ENCODE measurements at regions not wholly inside any gene's neighbourhood (a gene's known extent, or its start where the extent isn't known, plus 50 kb on each side); places are given as distances from the start of the nearest gene placed in this dataset.

DNA sequence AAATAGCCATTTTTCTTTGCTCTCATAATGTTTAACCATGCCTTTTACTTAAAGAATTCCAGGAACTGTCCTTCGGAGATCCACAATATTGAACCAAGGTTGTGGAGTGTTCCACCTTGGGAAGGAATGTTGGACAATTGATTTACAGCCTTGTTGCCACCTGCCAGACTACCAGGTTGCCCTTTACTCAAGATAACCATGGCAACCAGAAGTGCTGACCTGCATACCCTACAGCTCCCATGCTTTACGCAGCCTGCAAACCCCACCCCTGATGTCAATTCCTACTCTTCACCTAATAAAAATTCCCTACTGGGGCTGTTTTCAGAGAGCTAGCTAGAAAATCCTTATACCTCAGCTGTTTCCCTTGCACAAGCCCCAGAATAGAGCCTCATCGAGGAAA, 151.0 kb upstream of the RXFP2 start:
- no peak for DNase-seq
- Histone ChIP-seq H3K36me3 (no peaks in the 10 kb centered on the region), H3K27ac (no peak overlapping the region), H3K9me3 (peaks cover 0 to 7% (median 0%) of the 10 kb centered on the region in 4 donors), H3K27me3 (no peaks in the 10 kb centered on the region), H3K4me1 (no peaks in the 10 kb centered on the region), H3K4me3 (no peak overlapping the region)
- 57 to 66% methylated on average over 3 of the region's 3 CpGs for WGBS, 2 donors
- ATAC-seq (ENCODE audit: low FRiP score in 2 of 2) = no peak
- TF ChIP-seq, protein P1, sequence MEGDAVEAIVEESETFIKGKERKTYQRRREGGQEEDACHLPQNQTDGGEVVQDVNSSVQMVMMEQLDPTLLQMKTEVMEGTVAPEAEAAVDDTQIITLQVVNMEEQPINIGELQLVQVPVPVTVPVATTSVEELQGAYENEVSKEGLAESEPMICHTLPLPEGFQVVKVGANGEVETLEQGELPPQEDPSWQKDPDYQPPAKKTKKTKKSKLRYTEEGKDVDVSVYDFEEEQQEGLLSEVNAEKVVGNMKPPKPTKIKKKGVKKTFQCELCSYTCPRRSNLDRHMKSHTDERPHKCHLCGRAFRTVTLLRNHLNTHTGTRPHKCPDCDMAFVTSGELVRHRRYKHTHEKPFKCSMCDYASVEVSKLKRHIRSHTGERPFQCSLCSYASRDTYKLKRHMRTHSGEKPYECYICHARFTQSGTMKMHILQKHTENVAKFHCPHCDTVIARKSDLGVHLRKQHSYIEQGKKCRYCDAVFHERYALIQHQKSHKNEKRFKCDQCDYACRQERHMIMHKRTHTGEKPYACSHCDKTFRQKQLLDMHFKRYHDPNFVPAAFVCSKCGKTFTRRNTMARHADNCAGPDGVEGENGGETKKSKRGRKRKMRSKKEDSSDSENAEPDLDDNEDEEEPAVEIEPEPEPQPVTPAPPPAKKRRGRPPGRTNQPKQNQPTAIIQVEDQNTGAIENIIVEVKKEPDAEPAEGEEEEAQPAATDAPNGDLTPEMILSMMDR (IDR thresholded peaks at IDR 0.05) = no peak
- TF ChIP-seq POLR2A (IDR thresholded peaks at IDR 0.05) = no peak

DNA sequence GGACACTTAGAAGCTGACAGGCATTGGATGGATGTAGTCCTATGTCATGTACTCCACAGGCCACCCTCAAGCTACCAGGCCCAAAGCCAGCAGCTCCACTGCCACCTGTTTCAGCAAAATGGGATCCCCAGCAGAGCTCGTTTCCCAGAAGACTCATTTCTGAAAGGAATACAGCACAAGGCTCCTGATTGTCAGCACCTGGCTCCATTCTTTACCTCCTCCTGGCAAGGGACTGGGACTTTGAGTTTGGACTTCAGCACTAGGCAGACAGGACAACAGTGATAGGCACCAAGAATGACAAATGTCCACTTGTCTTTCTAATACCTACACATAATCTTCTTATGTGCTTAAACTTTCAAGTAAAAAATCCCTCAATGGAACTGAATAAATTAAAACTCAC, 150.4 kb upstream of the RXFP2 start:
- 48 to 83% methylated on average over 1 of the region's 1 CpG for WGBS, 2 donors
- no peak for TF ChIP-seq POLR2A (IDR thresholded peaks at IDR 0.05)
- TF ChIP-seq, protein P1 (IDR thresholded peaks at IDR 0.05) = no peak
- no peak for TF ChIP-seq POLR2AphosphoS5 (IDR thresholded peaks at IDR 0.05)
- TF ChIP-seq EP300 (IDR thresholded peaks at IDR 0.05) = no peak
- H3K27me3 ChIP-seq = no peaks in the 10 kb centered on the region
- H3K4me3 ChIP-seq = no peak overlapping the region
- H3K9me3 ChIP-seq = peaks cover 0 to 5% (median 0%) of the 10 kb centered on the region in 4 donors
- DNase-seq (no peak), ATAC-seq (ENCODE audit: low FRiP score in 2 of 2) (no peak)
- H3K27ac ChIP-seq = no peak overlapping the region
- no peaks in the 10 kb centered on the region for H3K36me3 ChIP-seq
- no peaks in the 10 kb centered on the region for H3K4me1 ChIP-seq

DNA sequence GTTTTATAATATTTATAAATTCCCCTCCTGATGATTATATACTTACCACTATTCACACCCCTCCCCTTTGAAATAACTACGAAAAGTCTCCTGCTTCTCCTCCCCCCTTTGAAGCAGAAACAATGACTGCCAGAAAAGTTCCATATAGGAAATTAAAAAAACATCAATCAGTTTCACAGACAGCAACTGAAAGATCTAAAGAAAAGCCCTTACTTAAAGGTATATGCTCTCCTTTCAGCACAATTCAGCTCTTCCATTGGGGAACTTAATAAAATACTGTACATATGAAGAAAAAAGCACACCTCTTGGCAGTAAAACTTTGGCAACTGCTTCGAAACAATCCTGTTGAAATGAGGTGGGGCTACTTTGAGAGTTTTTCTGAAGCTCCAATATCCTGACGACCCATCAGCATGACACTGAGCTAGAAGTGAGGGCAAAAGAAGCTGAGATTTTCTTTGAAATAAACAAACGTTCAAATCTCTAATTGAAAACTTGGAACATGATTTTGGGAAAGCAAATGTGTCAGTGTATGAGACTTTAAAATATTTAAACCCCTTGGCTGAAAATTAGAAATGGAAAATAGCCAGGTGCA, 147.6 kb upstream of the RXFP2 start:
- H3K27ac ChIP-seq = no peak overlapping the region
- no peak for ATAC-seq (ENCODE audit: low FRiP score in 2 of 2)
- DNase-seq = no peak
- no peaks in the 10 kb centered on the region for H3K4me1 ChIP-seq
- no peak for TF ChIP-seq POLR2AphosphoS5 (IDR thresholded peaks at IDR 0.05)
- no peak for TF ChIP-seq EP300 (IDR thresholded peaks at IDR 0.05)
- H3K4me3 ChIP-seq = no peak overlapping the region
- H3K9me3 ChIP-seq = no peaks in the 10 kb centered on the region
- WGBS, 2 donors = 28 to 38% methylated on average over 4 of the region's 4 CpGs
- H3K36me3 ChIP-seq = no peaks in the 10 kb centered on the region
- no peaks in the 10 kb centered on the region for H3K27me3 ChIP-seq

DNA sequence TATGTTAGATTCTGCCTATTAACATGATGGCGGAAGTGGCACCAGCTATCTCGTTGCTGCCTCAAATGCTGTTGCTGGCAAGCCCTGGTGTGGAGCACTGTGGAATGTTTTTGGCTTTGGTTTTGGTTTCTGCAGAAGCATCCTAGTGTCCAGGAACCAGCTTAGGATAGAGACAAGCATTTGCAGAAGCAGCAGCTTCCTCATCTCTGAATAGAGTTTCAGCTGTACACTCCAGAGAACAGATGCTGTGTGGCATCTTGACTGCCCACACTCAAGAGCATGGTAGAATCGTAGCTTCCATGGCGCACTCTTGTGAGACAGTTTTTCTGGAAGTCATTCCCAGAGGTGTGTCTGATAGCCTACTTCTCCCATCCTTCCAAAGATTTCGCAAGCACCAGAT, 145.3 kb upstream of the RXFP2 start:
- DNase-seq (no peak), ATAC-seq (ENCODE audit: low FRiP score in 2 of 2) (no peak)
- 94 to 95% methylated on average over 5 of the region's 5 CpGs for WGBS, 2 donors
- no peaks in the 10 kb centered on the region for H3K27me3 ChIP-seq
- no peaks in the 10 kb centered on the region for H3K4me1 ChIP-seq
- no peak overlapping the region for H3K27ac ChIP-seq
- TF ChIP-seq, protein P1 (IDR thresholded peaks at IDR 0.05) = no peak
- TF ChIP-seq POLR2AphosphoS5 (IDR thresholded peaks at IDR 0.05) (no peak), EP300 (IDR thresholded peaks at IDR 0.05) (no peak), POLR2A (IDR thresholded peaks at IDR 0.05) (no peak)
- no peaks in the 10 kb centered on the region for H3K36me3 ChIP-seq
- H3K9me3 ChIP-seq = no peaks in the 10 kb centered on the region
- no peak overlapping the region for H3K4me3 ChIP-seq

DNA sequence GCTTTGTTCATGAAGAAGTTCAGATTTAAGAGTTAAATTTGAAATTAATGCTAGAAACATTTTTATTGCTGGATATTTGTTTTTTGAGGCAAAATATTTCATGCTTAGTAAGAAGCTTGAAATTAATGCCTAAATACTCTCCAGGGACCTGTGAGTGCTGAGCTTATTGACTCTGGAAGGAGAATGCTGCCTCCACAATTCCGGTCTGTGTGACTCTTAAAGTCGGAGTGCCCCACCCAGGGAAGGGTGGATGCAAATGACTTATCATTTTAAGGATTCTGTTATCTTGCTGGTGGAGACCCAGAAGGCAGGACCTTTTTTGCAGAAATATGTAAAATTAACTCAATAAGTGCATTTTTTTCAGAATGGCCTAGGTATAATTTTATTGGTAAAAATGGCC, 143.8 kb upstream of the RXFP2 start:
- DNase-seq = no peak
- 51 to 77% methylated on average over 2 of the region's 2 CpGs for WGBS, 2 donors

More for the DNA sequence above, 143.8 kb upstream of the RXFP2 start:
- no peaks in the 10 kb centered on the region for H3K9me3 ChIP-seq
- ATAC-seq (ENCODE audit: low FRiP score in 2 of 2) = no peak
- H3K4me1 ChIP-seq = no peaks in the 10 kb centered on the region
- H3K4me3 ChIP-seq = no peak overlapping the region
- TF ChIP-seq EP300 (IDR thresholded peaks at IDR 0.05) (no peak), POLR2AphosphoS5 (IDR thresholded peaks at IDR 0.05) (no peak), POLR2A (IDR thresholded peaks at IDR 0.05) (no peak)
- TF ChIP-seq, protein P1 (IDR thresholded peaks at IDR 0.05) = no peak
- no peaks in the 10 kb centered on the region for H3K27me3 ChIP-seq
- no peaks in the 10 kb centered on the region for H3K36me3 ChIP-seq
- no peak overlapping the region for H3K27ac ChIP-seq

Measured in upper lobe of left lung (tissue), 6 donors.